Right hindlimb (tissue), 1 donor: ENCODE measurements at regions not wholly inside any gene's neighbourhood (a gene's known extent, or its start where the extent isn't known, plus 50 kb on each side); places are given as distances from the start of the nearest gene placed in this dataset.
"Not testable (repeated sequence)": the region's sequence is repeated elsewhere in the genome, so short reads cannot be mapped to it uniquely, and the experiment has no call there.

Source experiments
- DNase-seq: peaks from one replicate; pipeline ENCODE4 v3.0.0-alpha.2; 2018

- DNase-seq = no peak
Measured at GRCh38 chr1:102174259-102174863, 177.6 kb upstream of the OLFM3 start.

DNA sequence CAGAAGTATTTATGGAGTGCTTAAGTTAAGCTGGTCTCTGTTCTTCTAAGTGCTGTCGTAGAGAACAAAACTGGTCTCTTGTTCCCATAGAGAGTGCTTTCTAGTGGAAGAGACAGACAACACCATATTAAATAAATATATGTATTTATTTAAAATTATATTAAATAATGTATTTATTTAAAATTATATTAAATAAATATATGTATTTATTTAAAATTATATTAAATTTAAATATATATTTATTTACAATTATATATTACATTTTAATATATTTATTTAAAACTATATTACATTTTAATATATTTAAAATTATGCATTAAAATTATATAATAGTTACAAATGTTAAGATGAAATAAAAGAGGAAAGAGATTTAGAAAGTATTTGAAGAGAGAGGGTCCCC, 175.5 kb upstream of the OLFM3 start:
- DNase-seq = no peak

DNA sequence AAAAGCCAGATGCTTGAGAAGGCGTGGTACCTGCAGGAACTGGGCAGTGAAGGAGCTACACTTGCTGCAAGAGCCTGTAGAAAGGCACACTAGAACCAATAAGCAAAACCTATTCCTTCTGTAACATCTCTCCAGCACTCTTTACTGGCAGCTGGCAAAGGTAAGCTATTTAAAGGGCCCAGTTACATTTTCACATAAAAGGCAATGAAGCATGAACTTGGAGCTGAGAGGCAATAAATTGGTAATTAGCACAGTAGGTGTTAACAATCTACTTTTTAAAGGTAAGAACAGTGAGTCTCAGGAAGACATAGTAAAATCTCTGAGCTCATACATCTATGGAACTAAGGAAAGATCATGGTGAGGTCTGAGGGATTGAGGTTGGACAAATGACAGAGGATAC, 167.1 kb upstream of the OLFM3 start:
- no peak for DNase-seq

- DNase-seq = no peak
Measured at GRCh38 chr1:102151242-102151641, 154.5 kb upstream of the OLFM3 start.

GRCh38 chr1:102120910-102121309, 124.2 kb upstream of the OLFM3 start:
- no peak for DNase-seq

GRCh38 chr1:102118150-102118549, 121.4 kb upstream of the OLFM3 start:
- no peak for DNase-seq

- DNase-seq = no peak
Measured at GRCh38 chr1:102110586-102110985, 113.9 kb upstream of the OLFM3 start.

DNA sequence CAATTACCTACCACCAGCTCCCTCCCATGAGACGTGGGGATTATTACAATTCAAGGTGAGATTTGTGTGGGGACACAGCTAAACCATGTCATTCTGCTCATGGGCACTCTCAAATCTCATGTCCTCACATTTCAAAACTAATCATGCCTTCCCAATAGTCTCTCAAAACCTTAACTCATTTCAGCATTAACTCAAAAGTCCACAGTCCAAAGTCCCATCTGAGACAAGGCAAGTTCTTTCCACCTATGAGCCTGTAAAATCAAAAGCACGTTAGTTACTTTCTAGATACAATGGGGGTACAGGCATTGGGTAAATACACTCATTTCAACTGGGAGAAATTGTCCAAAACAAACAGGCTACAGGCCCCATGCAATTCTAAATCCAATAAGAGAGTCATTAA, 112.8 kb upstream of the OLFM3 start:
- DNase-seq = not testable (repeated sequence)

GRCh38 chr1:102107441-102107840, 110.7 kb upstream of the OLFM3 start:
- DNase-seq = no peak

GRCh38 chr1:102105931-102106550, 109.3 kb upstream of the OLFM3 start:
- DNase-seq = no peak

DNA sequence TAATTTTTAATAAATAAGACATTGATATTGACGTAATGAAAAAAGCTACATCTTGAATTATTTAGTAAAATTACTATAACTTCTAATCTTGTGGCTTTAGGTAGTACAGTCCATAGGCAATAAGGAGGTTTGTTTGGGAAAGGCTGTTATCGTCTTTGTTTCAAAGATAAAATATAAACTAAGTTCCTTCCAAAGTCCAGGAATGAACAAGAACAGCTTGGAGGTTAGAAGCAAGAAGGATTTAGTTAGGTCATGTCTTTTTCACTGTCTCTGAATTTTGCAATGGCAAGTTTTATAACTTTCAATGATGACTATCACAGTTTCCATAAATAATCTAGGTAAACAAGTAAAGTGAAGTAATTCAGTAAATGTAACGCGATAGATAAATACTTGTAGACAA, 106.9 kb upstream of the OLFM3 start:
- DNase-seq = no peak

DNA sequence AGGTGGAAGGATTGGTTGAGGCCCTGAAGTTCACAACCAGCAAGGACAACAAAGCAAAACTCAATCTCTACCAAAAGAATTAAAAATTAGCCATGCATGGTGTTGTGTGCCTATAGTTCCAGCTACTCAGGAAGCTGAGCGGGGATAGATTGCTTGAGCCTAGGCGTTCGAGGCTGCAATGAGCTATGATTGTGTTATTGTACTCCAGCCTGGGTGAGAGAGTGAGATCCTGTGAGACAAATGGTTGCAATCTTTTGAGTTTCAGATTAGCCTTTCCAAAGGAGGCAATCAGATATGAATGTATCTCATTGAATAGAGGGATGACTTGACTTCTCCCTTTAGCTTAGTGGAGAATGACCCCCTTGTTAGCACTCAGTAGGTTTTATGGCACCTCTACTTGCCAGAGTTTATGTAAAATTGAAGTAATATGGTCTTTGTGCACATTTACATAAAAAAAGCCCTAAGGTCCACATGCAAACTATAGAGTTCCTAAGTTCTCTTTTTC, 105.6 kb upstream of the OLFM3 start:
- DNase-seq = no peak

DNA sequence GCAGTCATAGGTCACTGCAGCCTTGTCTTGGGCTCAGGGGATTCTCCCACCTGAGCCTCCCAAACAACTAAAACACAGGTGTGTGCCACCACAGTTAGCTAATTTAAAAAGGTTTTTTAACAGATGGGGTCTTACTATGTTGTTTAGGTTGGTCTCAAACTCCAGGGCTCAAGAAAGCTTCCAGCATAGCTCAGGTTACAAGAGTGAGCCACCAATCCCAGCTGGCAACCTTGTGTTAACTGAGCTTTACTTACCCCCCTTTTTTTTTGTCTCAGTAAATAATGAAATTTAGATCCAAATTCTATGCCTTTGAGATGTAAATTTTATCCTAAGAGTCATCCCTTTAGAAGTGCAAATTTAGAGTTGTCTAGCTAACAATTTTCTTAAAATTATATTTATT, 103.9 kb upstream of the OLFM3 start:
- DNase-seq = no peak

- DNase-seq = no peak
Measured at GRCh38 chr1:102099916-102100315, 103.2 kb upstream of the OLFM3 start.

DNA sequence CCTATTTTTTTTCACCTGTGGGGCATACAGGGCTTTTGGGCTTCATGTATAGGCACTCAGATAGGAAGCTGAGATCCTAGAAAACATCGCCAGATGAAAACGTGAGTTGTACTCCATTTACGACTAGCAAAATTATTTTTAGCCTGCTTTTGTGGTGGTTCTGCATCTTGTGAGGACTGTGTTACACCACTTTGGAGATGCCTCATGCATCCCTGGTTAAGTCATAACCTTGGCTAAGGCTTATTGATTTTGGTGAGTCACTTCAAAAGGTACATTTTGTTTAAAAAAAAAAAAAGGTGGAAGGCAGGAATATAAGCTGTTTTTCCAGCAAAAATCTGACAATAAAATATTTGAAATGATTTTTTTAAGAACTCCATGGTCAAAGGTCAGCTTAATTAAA, 101.8 kb upstream of the OLFM3 start:
- no peak for DNase-seq

GRCh38 chr1:102098081-102098480, 101.4 kb upstream of the OLFM3 start:
- no peak for DNase-seq

GRCh38 chr1:102097451-102097850, 100.7 kb upstream of the OLFM3 start:
- no peak for DNase-seq

DNA sequence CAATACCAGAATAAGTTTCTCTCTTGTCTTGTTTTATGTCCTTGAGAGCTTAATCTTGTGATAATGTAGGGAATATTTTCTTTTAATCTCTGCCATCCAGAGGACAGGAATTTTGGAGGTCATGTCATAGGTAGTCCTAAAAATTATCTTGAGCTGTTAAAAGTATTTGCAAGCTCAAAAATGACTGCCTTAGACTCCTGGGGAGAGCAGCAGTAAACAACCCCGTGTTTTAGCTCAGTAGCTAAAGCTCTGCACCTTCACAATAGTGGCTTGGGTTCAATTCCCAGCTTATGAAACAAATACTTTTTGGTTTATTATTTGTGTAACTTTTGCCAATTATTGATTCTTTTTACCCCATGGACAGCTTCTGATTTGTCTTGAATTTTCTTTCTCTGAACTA, 99.4 kb upstream of the OLFM3 start:
- no peak for DNase-seq

GRCh38 chr1:102089791-102090190, 93.1 kb upstream of the OLFM3 start:
- no peak for DNase-seq

DNA sequence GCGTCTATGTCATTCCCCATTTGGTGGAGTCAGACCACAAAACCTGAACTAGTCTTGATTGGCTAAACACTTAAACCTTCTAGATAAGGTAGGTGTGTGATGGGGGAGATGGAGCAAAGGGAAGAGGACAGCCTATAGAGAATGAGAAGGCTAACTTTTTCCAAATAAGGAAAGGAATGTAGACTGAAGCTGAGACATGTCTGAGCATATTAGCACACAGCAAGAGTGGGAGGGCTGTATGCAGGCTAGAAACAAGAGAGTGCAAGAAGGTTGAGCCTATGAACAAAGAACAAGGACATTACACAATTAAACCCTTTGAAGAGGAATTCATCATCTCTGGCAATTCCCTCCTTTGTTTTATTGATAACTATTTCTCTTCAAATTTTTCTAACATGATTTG, 89.2 kb upstream of the OLFM3 start:
- no peak for DNase-seq

- no peak for DNase-seq
Measured at GRCh38 chr1:102084771-102085535, 88.2 kb upstream of the OLFM3 start.

DNA sequence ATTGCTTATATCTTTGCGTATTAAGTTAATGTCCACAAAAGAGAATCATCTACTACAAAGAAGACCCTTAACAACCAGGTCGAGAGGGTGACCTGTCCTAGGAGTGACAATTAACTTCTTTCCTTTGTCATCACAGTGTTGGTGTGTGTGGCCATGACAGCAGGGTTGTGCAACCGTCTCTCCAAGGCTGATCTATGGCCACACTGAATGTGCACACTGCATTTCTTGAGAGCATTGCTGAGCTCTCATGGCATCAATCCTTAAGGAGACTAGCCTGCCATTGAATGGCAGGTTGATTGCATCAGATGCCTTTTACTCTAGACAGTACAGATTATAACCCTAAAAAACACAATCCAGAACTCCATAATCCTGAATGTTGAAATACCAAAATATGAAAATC, 86.5 kb upstream of the OLFM3 start:
- no peak for DNase-seq

DNA sequence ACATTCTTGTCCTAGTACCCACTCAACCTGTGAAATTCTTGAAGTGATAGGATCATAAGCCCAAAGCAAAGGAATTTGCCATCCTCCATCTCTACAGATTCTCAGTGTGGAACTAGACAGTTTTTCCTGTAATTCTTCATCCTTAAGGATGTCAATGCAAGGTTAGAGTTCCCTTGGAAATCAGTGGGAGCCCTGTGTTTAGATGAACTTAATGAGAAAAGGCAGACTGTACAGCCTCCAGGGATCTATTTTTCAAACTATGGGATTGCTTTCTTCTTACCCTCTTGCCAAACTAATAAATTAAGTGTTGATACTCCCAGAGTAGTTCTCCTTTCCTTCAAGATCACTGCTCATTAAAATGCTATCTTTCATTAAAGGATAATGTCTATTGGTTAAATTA, 78.1 kb upstream of the OLFM3 start:
- DNase-seq = no peak

DNA sequence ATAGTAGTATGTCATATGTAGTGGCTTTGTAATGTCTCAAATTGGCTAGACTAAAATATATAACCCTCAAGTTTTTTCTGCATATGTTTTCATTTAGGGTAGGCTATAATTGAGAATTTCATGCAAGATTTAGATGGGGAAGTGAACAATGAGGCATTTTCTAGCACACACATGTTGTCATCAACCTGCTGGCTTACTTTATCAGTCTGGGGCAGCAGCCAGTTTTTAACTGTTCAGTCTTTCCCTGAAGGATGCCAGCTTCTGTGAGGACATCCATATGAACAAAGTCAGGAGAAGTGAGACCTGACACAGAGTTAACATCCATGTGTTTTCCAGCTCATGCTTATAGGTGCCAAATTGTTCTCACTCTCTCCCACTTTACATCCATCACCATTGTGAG, 74.7 kb upstream of the OLFM3 start:
- no peak for DNase-seq
